ENCODE measurements at regions not wholly inside any gene's neighbourhood (a gene's known extent, or its start where the extent isn't known, plus 50 kb on each side); places are given as distances from the start of the nearest gene placed in this dataset.

GRCh38 chr9:134273647-134274046 lies 52.6 kb upstream of the RXRA start (continued):
- TF ChIP-seq RREB1 (CRISPR knock-in tag; IDR thresholded peaks at IDR 0.05): no peak
- no peak for TF ChIP-seq ZNF212 (CRISPR knock-in tag; IDR thresholded peaks at IDR 0.05)
- no peak for TF ChIP-seq ZNF76 (CRISPR knock-in tag; IDR thresholded peaks at IDR 0.05; ENCODE audit: borderline replicate concordance)
- TF ChIP-seq CBX8 (IDR thresholded peaks at IDR 0.05; ENCODE audit: borderline replicate concordance, extremely low read depth, low read depth, low read length, poor library complexity, severe bottlenecking): no peak
- no peak for TF ChIP-seq ZC3H11A (IDR thresholded peaks at IDR 0.05; ENCODE audit: low read depth, low read length)
